GM19452 (cell line): ENCODE measurements at regions not wholly inside any gene's neighbourhood (a gene's known extent, or its start where the extent isn't known, plus 50 kb on each side); places are given as distances from the start of the nearest gene placed in this dataset.

Experiments
- ATAC-seq: cut with Tn5 transposase; IDR thresholded peaks from one replicate; pipeline ENCODE4 v1.9.1; 2021; ENCODE audit not compliant: unreplicated experiment

GRCh38 chr3:103705641-103706040 is 1270.8 kb downstream of the ZPLD1 start:
- ATAC-seq = no peak

DNA sequence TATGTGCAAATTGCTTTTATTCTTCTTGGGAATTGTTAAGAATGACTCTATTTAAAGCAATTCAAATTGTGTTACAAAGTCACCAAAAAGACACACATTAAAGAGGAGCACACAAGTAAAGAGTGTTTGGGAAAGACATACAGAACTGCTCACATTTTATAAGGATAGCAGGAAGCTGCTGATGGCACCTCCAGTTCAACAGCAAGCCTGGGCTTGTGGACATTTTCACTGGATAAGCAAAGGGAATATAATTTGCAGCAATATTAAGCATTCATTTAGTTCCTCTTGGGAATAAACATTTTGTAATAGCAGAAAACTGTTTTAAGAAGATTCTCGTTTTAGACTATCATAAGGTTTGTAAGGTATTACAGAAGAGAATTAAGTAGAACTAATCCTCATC is 1271.9 kb downstream of the ZPLD1 start:
- no peak for ATAC-seq

DNA sequence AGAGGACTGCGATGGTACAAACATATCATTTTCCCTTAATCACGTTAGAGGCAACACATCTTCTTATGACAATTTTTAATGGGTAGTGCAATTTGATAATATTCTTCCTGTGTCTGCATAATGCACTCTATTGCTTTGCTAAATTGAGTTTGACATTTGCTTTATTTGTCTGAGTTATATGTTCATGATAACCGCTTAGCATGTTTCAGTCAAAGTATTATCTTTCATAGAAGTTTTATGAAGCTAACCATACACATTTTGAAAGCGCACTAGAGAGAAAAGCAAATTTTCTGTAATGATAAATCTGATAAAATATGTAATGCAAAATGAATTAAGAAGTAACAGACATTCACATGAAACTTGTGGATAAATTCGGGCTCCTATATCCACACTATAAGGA is 1276.9 kb downstream of the ZPLD1 start:
- no peak for ATAC-seq

DNA sequence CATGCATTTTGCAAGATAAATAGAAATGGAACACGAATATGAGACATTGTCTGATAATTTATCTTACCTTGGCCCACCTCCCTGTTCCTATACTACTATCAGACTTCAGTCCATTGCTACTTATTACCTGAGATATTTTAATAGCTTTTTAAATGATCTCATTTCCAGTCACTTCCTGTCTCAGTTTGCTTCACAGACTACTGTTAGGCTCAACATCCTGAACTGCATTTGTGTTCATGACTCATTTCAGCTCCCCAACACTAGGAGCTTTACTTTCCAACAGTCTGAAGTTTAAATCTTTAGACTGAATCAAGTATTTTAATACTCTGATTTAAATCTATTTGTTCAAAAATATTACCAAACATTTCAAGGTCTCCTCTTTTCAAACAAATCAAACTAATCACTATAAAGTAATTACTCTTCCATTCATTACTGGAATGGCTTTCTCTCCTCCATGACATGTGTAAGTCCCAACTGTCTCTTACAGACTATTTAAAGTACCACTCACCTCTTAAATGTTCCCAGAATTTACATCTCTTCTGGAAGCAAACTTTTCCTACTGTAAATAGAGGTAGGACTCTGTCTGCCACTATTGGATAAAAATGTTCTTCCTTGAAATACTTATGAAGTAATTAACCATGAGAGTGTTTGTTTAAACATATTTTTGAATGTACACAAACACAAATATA is 1277.6 kb downstream of the ZPLD1 start:
- ATAC-seq = no peak

GRCh38 chr3:103729547-103729946 is 1294.7 kb downstream of the ZPLD1 start:
- ATAC-seq = no peak

DNA sequence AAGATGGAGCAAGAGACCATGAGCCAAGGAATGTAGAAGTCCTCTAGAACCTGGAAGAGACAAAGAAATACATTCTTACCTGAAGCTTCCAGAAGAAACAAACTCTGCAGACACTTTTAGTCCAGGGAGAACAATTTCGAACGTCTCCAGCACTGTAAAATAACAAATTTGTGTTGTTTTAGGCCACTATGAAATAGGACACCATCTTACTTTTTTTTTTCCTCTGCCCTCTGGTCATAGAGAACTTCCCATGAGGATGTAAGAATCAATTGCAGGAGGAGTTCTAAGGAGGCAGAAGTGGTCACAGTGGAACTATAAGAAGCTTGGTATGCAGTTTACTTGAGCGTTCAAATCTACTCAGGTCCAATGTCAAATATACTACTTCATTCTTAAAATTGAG is 1295.9 kb downstream of the ZPLD1 start:
- ATAC-seq = no peak

- no peak for ATAC-seq
These were observed 1318.2 kb downstream of the ZPLD1 start for GRCh38 chr3:103752986-103753385.

DNA sequence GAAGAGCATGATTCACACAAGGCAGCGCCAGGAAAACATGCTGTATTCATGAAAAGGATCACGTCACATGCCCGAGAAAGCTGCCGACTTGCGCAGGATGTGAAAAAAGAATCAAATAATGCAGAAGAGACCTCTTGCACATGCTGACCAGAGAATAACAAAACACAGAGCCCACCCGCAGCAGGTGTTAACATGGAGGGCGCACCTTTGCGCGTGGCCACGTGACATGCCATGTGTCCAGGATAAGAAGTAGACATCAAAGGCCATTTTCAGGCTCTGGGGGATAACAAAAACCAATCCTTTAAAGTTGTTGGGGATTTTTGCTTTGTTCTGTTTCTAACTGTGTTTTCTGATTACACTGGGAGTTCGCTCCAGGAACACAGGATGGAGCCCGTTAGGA is 1332.8 kb downstream of the ZPLD1 start:
- no peak for ATAC-seq

DNA sequence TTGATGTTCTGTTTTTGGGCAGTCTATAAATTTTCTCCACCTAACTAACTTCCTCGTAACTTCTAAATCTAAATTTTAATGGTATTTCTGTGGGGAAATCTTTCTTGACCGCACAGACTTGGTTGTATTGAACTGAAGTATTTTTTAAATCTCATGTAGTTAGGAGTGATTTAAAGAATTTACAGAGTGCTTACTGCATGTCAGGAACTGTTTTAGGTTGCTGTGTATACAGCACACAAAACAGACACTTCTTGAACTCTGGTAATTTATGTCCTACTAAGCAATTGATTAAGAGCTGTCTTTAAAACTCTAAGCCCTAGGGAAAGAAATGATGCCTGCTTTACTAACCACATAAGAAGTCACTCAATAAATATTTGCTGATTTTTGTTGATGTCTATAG is 1350.2 kb downstream of the ZPLD1 start:
- no peak for ATAC-seq

DNA sequence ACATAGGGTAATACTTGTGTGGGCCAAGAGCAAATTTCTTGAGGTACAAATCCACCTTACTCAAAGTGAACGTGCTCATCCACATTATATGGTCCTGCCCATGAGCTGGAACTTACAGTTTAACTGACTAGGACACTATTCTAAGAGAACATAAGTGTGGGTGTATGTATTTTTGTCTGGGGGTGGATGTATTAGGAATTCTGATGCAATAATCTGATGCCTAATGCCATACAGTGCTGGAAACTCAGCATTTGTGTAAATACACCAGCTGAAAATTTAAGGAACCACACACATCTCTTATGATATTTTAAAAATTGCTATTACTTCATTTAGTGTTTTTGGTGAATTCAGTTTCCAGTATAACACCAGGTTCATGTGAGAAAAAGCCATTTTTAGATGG is 1350.7 kb downstream of the ZPLD1 start:
- ATAC-seq = no peak

GRCh38 chr3:103786296-103786695 is 1351.5 kb downstream of the ZPLD1 start:
- no peak for ATAC-seq

DNA sequence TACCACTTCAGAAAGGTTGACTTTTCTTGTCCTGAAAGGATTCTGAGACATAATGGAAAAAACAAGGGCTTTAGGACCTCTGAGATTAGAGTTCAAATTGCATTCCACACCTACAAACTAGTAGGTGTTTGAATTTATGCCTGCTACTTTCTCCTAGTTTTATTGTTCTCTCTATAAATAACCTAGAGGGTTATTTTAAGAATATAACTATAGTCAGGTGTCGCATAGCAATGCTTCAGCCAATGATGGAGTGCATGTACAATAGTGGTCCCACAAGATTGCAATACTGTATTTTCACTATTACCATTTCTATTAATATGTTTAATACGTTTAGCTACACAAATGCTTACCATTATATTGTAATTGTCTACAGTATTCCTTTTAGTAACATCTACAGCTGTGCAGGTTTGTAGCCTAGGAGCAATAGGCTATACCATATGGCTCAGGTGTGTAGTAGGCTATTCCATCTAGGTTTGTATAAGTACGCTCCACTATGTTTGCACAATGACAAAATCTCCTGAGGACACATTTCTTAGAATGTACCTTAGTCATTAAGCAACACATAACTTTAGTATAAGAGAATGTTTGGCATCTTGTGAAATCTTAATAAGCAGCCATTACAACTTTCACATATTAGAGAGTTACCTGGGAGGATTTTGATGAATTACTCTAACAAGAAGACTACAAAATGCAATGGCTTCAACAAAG is 1352.5 kb downstream of the ZPLD1 start:
- no peak for ATAC-seq

DNA sequence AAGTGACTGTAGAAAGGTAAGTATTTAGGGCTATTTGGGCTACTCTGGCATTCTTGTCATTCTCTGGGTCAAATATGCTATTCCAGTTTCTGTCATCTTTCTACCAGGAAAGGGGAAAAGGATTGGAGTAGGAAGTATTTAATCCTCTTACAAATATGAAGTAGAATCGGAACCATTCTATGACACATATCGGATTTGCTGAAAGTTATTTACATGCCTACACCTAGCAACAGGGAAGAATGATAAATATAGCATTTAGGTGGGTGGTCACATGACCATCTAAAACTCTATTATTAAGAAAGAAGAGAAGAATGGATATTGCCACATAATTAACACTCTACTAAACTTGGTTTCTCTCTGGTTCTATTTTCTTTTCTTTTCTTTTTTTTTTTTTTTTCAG is 1353.1 kb downstream of the ZPLD1 start:
- ATAC-seq = no peak

- ATAC-seq = no peak
These were observed 1357.1 kb downstream of the ZPLD1 start for GRCh38 chr3:103791786-103792515.

GRCh38 chr3:103794656-103795055 is 1359.8 kb downstream of the ZPLD1 start:
- no peak for ATAC-seq

DNA sequence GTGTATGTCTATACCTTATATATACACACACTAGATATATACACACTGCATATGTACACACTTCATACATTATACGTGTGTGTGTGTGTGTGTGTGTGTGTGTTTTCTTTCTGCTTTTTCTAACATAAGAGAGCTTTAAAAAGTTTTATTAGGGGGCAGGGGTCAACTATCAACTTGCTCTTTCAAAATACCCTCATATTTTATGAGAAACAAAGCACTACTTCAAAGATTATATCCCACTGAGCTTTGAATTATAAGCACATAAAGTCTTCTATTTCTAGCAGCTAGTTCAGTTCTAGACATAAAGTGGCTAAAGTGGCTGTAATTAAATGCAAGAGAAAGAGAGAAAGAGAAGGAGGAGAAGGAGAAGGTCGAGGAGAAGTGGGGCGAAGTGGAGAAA is 1361.3 kb downstream of the ZPLD1 start:
- no peak for ATAC-seq

DNA sequence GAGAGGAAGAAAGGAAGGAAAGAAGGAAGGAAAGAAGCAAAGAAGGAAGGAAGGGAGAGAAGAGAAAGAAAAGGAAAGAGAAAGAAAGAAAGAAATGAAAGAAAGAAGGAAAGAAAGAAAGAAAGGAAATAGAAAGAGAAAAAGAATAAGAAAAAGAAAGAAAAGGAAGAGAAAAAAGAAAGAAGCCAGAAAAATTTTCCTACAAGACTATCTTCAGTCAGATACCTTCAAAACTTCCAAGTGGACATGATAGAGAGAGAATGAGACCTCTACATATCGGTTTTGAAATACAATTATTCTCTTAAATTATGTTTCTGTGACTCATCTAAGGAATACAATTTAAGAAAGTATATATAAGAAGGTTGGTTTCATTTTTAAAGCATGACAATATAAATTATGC is 1369.0 kb downstream of the ZPLD1 start:
- no peak for ATAC-seq

DNA sequence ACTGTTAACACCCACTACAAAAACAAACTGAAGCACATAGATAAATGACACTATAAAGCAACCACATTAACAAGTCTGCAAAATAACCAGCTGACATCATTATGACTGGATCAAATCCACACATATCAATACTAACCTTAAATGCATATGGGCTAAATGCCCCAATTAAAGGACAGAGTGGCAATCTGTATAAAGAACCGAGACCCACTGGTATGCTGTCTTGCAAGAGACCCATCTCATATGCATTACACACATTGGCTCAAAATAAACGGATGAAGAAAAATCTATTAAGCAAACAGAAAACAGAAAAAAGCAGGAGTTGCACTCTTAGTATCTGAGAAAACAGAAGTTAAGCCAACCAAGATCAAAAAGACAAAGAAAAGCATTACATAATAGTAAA is 1375.4 kb downstream of the ZPLD1 start:
- no peak for ATAC-seq

DNA sequence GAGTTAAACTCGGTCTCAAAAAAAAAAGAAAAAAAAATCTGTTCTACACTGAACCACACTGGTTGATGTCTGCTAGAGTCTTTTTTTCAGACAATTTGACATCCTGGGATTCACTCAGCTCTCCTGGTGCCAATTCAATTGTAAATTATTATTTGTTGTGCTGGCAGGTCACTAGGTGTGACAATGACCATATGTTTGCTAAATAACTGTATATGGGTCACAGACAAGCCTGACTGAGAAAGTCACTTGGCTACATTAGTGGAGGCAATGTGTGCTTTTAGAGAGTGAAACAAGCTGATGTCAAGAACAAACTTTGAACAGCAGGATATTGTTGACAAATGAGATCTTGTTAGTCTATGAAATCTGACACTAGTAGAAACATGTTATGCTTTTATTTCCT is 1379.1 kb downstream of the ZPLD1 start:
- ATAC-seq = no peak

DNA sequence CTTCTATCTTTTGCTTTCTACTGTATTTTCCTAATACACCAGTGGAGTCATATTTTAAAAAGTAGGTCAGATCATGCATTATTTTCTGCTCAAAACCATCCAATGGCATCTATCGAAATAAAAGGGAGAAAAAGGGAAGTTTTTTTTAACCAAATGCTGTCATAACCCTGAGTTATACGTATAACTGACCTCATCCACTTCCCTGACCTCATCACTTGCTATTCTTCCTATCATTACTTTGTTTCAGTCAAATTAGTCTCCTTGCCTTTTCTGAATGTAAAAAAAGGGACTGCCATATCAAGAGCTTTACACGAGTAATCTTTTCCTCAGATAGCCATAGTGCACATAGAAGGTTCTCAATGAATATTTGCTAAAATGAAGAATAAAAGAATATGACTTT is 1383.6 kb downstream of the ZPLD1 start:
- no peak for ATAC-seq

DNA sequence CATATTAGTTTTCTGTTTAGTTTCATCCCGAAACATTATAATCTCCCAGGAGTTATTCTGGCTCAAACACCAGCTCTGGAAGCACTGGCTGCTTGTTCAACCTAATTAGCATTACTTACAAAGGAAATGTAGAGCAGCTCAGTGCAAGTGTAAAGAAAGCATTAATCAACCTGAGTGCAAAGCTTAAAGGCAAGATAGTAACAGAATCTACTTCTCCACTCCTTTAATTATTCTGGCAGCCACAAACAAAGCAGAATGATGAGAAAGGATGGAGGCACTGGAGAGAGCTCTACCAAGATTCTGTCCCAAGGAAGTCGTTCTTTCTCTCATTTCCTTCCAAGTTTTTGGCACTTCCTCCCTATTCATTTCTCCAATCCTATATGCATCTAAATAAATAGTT is 1384.0 kb downstream of the ZPLD1 start:
- no peak for ATAC-seq

- ATAC-seq = no peak
These were observed 1390.8 kb downstream of the ZPLD1 start for GRCh38 chr3:103825586-103825985.
